Keratinocyte (primary cell): ENCODE measurements at regions not wholly inside any gene's neighbourhood (a gene's known extent, or its start where the extent isn't known, plus 50 kb on each side); places are given as distances from the start of the nearest gene placed in this dataset.

Experiments
- DNase-seq: peaks from one replicate; pipeline ENCODE4 v3.0.0-alpha.2; 2011; ENCODE audit warnings: low read depth, missing footprints, low spot score
- FAIRE-seq: peaks from 2 replicates; lab custom pipeline; 2011; peaks lifted over from hg19 to GRCh38; lab: Jason Lieb, UNC
- H2AFZ ChIP-seq: 2 replicates; pipeline ENCODE4 v1.6.0; 2012; ENCODE audit warnings: low read length, control low read depth, inconsistent platforms; ENCODE audit not compliant: control insufficient read depth
- H3K27ac ChIP-seq: 2 replicates; pipeline ENCODE4 v1.5.1; 2011; ENCODE audit warnings: low read length; ENCODE audit not compliant: control insufficient read depth, insufficient read depth
- H3K27me3 ChIP-seq: 3 replicates; pipeline ENCODE4 v1.6.0; 2011; ENCODE audit warnings: low read length; ENCODE audit not compliant: control insufficient read depth, insufficient read depth; ENCODE audit errors: extremely low read depth
- H3K36me3 ChIP-seq, 2 experiments: 2 replicates in 1 of 2; 3 replicates in 1 of 2; pipeline ENCODE4 v1.5.1; 2011; ENCODE audit warnings: low read length in 2 of 2, mild to moderate bottlenecking in 1 of 2; ENCODE audit not compliant: control insufficient read depth in 2 of 2, insufficient read depth in 2 of 2; ENCODE audit errors: extremely low read depth in 1 of 2
- H3K4me1 ChIP-seq: 3 replicates; pipeline ENCODE4 v1.5.1; 2011; ENCODE audit warnings: low read length; ENCODE audit not compliant: control insufficient read depth, insufficient read depth; ENCODE audit errors: extremely low read depth
- H3K4me2 ChIP-seq: 3 replicates; pipeline ENCODE4 v1.6.0; 2011; ENCODE audit warnings: low read depth, low read length; ENCODE audit not compliant: control insufficient read depth, insufficient read depth; ENCODE audit errors: extremely low read depth
- H3K4me3 ChIP-seq, 3 experiments: fragments of 200-600 bp in 1 of 3; sonication (generic) in 1 of 3; 2 replicates in 2 of 3; 3 replicates in 1 of 3; pipeline ENCODE4 v1.5.1; 2011 to 2016; ENCODE audit warnings: low read length in 3 of 3, mild to moderate bottlenecking in 3 of 3, control low read depth in 2 of 3, inconsistent platforms in 1 of 3, low read depth in 1 of 3, mixed read lengths in 1 of 3, mixed run types in 1 of 3, moderate library complexity in 1 of 3; ENCODE audit not compliant: control insufficient read depth in 2 of 3, insufficient read depth in 2 of 3; ENCODE audit errors: extremely low read depth in 1 of 3
- H3K79me2 ChIP-seq: 2 replicates; pipeline ENCODE4 v1.6.0; 2012; ENCODE audit warnings: low read length; ENCODE audit not compliant: control insufficient read depth, insufficient read depth
- H3K9ac ChIP-seq: 3 replicates; pipeline ENCODE4 v1.6.0; 2011; ENCODE audit warnings: low read length; ENCODE audit not compliant: control insufficient read depth, insufficient read depth; ENCODE audit errors: extremely low read depth
- H3K9me1 ChIP-seq: 3 replicates; pipeline ENCODE4 v1.6.0; 2011; ENCODE audit warnings: low read length; ENCODE audit not compliant: control insufficient read depth, insufficient read depth; ENCODE audit errors: extremely low read depth
- H3K9me3 ChIP-seq: 2 replicates; pipeline ENCODE4 v1.5.1; 2012; ENCODE audit warnings: low read depth, low read length; ENCODE audit not compliant: control insufficient read depth
- H4K20me1 ChIP-seq: 3 replicates; pipeline ENCODE4 v1.6.0; 2011; ENCODE audit warnings: low read length; ENCODE audit not compliant: control insufficient read depth, insufficient read depth; ENCODE audit errors: extremely low read depth
- CTCF ChIP-seq, 3 experiments: IDR thresholded peaks in 1 of 3; conservative IDR thresholded peaks in 1 of 3; optimal IDR thresholded peaks in 1 of 3; 2 replicates in 2 of 3; 3 replicates in 1 of 3; pipeline versions ENCODE3 to v1.5.1; 2011; ENCODE audit warnings: low read length in 3 of 3, mild to moderate bottlenecking in 3 of 3, moderate library complexity in 2 of 3, control low read depth in 1 of 3, inconsistent platforms in 1 of 3; ENCODE audit not compliant: insufficient read depth in 2 of 3; ENCODE audit errors: extremely low read depth in 1 of 3
- EZH2 ChIP-seq: IDR thresholded peaks from one replicate; pipeline ENCODE4 v1.6.1; 2012; ENCODE audit warnings: inconsistent platforms, mild to moderate bottlenecking, low read length, moderate library complexity
- dilution Hi-C: fragments of 300-500 bp; cut with MboI; formaldehyde crosslinking; loops from one replicate; pipeline ENCODE4 v1.7.0; 2020; ENCODE audit warnings: low sequenced_read_pairs; ENCODE audit not compliant: extremely low pct_ligation_motif_present

GRCh38 chr2:193907561-193907960 is 1712.8 kb upstream of the TMEFF2 start:
- FAIRE-seq, result no peak

GRCh38 chr2:193900292-193900691 is 1705.6 kb upstream of the TMEFF2 start:
- H3K4me2 ChIP-seq, result no peak overlapping the region
- H4K20me1 ChIP-seq, result no peaks in the 10 kb centered on the region
- H3K27me3 ChIP-seq, result no peaks in the 10 kb centered on the region
- no peak overlapping the region for H3K27ac ChIP-seq
- TF ChIP-seq CTCF (optimal IDR thresholded peaks at IDR 0.05 in 1 of 3, IDR thresholded peaks at IDR 0.05 in 1 of 3, conservative IDR thresholded peaks at IDR 0.05 in 1 of 3; ENCODE audit: extremely low read depth in 1 of 3, insufficient read depth in 2 of 3, low read length in 3 of 3) (no peak), EZH2 (no peak)
- no peak overlapping the region for H3K4me3 ChIP-seq
- no peak overlapping the region for H2AFZ ChIP-seq
- dilution Hi-C loops, result no loop called here
- no peaks in the 10 kb centered on the region for H3K79me2 ChIP-seq
- FAIRE-seq (no peak), DNase-seq (no peak)
- no peaks in the 10 kb centered on the region for H3K9me1 ChIP-seq
- no peak overlapping the region for H3K9ac ChIP-seq
- no peaks in the 10 kb centered on the region for H3K36me3 ChIP-seq
- no peaks in the 10 kb centered on the region for H3K9me3 ChIP-seq
- no peaks in the 10 kb centered on the region for H3K4me1 ChIP-seq

More at GRCh38 chr2:193907561-193907960, 1712.8 kb upstream of the TMEFF2 start:
- Histone ChIP-seq H3K27ac (no peak overlapping the region), H3K9ac (no peak overlapping the region), H3K9me1 (no peaks in the 10 kb centered on the region), H4K20me1 (no peaks in the 10 kb centered on the region), H3K9me3 (no peaks in the 10 kb centered on the region), H3K27me3 (no peaks in the 10 kb centered on the region), H3K4me3 (no peak overlapping the region), H3K4me2 (no peak overlapping the region), H3K36me3 (no peaks in the 10 kb centered on the region), H3K4me1 (no peaks in the 10 kb centered on the region), H3K79me2 (no peaks in the 10 kb centered on the region), H2AFZ (no peak overlapping the region)
- no peak for TF ChIP-seq EZH2
- no peak for TF ChIP-seq CTCF (optimal IDR thresholded peaks at IDR 0.05 in 1 of 3, IDR thresholded peaks at IDR 0.05 in 1 of 3, conservative IDR thresholded peaks at IDR 0.05 in 1 of 3; ENCODE audit: extremely low read depth in 1 of 3, insufficient read depth in 2 of 3, low read length in 3 of 3)
- no peak for DNase-seq
- dilution Hi-C loops, result no loop called here
